ENCODE measurements at regions not wholly inside any gene's neighbourhood (a gene's known extent, or its start where the extent isn't known, plus 50 kb on each side); places are given as distances from the start of the nearest gene placed in this dataset.
A peak's percentile ranks its signal among the peaks of the same experiment; 100 is the strongest.

DNA sequence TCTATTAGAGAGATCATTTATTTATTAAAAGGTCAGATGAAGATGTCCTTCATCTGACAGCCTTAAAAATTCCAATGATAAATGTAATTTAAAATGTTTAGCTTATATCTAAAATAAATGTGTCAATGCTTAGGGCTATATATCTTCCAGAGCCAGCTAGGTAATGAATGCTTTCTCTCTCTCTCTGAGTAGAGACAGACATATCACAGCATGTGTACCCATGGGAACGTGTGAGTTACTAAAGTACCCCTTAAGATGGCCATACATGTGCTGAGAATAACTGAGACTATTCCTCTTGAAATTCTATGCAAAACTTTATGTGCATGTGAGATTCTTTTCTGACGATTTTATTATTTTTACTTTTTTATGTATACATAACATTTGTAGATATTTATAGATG, 420.9 kb upstream of the ST6GAL2 start:
- no peak for DNase-seq (ENCODE audit: low spot score)

DNA sequence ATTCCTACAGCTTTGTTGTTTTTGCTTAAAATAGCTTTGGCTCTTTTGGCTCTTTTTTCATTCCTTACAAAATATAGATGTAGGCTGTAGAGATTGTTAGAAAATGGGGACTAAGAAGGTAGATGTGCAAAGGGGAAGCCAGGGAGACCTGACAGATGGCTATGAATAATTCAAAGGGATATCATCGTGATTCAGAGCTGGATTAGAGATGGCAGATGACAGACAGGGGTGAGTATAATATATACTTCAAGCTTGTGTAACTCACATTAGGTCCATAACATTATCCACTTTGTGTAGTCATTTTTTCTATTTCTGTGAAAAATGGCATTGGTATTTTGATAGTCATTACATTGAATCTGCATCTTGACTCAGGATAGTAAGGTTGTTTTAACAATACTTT, 422.9 kb upstream of the ST6GAL2 start:
- no peak for DNase-seq (ENCODE audit: low spot score)

DNA sequence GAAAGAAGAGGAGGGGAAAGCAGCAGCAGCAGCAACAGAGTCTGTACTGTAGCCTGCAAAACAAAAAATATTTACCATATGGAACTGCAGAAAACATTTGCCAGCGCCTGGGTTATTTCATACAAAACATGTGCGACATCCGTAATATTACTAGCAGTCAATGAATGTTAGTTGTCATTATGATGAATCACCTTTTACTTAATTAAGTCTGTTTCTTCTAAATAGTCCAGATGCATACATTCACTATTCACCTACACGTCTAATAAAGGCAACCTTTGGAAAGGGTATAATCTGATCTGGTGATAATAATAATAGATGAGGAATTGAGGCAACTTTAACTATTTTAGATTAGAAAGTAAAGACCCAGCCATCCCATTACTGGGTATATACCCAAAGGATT, 426.3 kb upstream of the ST6GAL2 start:
- no peak for DNase-seq (ENCODE audit: low spot score)

DNA sequence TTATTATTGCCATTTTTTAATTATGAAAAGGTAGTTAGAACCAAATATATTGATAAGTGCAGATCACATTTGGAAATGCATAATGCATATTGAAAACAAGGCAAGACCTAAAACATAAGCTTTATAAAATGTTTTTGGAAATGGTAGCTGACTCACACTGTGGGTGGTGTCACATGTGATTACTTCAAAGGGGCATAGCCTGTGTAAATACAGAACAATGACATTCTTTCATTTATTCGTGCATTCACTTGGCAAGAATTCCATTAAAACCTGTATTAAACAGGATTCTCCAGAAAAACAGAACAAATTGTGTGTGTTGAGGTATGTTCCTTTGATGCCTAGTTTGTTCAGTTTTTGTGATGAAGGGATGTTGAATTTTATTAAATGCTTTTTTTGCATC, 427.3 kb upstream of the ST6GAL2 start:
- DNase-seq (ENCODE audit: low spot score): no peak

DNA sequence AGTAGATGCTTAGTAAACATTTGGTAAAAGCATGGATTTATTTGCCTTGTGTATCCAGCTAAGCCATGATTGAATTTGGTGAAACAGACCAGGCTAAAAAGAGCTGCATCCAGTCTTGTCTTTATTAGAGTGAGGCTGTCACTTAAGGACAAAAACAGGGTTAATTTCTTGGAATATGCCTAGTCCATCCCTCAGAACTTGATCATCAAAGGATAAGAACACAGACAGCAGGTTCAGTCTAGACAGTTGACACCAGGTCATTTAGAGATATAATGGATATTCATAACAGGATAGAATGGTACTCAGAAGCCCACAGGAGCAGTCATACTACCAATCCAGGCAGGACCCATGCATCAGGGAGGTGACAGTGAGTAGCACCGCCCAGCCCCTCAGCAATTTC, 434.9 kb upstream of the ST6GAL2 start:
- no peak for DNase-seq (ENCODE audit: low spot score)

DNA sequence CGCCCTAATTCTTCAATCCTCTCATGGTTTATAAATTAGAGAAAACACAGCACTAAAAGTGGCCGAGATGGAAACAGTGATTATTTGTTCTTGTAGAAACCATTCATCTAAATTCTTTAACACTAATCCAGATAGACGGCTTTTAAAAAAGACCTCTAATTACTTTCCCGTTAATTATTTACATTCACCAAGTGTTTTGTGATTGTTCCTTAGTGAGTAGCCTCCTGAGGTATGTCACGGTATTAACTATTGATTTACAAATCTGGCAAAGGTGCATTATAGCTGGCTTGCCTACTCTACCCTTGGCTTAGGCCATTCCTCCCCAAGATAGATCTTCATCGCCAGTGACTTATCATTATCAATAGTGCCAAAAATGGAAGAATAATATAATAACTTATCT, 436.4 kb upstream of the ST6GAL2 start:
- DNase-seq (ENCODE audit: low spot score): no peak

DNA sequence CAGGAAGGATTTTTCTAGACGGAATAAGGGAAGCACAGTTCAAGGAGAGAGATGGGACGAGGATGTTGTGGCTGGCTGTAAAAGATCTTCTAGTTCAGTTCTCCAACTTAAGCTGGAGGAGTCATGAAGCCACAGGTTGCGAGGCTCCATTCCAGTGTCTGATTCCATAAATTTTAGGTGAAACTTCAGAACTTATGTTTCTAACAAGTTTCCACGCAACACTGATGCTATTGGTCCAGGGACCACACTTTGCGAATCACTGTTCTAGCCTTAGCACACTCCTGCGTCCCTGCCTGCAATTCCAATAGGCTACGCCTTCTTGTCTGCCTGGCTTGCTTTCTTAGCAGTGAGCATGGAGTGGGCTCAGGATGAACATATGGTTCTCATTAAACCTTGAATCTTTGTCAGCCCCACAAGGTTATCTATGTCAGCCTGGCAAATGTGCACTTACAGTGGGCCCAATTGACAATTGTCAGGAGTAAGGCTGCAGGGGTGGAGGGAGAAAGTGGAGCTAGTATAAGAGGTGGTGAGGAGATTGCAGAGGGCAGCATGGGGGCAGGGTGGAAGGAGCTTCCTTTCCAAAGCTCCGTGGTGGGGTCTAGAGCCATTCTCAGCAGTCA, 438.1 kb upstream of the ST6GAL2 start:
- no peak for DNase-seq (ENCODE audit: low spot score)

DNA sequence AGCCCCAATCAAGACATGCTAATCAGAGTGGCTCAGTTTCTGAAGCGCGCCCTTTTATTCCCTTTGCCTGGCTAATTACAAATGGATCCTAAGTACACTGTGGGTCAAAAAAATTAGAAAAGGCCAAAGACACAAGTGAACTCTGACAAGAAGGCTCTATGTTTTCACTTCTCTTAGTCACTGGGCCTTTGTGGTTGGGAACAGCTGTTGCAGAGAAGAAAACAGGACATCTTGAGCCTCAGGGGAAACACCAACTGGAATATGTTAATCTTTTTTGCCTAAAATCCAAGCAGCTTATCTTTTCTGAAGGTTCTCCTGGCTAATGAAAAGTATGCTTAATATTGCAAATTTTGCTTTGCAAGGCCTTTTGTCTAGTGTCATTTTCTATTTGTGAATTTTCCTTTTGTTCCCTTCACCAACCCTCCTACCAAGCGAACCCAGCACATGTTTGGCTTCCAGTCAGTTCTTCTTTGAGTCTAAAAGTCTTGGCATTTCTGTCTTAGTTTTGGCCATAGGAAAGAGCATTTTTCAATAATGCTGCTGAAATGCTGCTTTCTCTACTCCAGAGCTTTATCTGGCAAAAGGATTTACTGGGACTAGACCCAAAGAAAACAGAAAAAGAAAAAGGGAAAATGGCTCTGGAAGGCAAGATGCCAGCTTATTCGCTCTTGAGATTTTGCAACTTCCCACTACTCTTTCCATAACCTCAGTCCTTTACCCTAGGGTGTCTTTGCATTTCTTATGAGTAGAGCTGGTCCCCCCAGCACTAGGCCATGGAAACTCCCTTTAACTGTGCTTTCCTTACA, 440.2 kb upstream of the ST6GAL2 start:
- DNase-seq (ENCODE audit: low spot score): peak; percentile 61

DNA sequence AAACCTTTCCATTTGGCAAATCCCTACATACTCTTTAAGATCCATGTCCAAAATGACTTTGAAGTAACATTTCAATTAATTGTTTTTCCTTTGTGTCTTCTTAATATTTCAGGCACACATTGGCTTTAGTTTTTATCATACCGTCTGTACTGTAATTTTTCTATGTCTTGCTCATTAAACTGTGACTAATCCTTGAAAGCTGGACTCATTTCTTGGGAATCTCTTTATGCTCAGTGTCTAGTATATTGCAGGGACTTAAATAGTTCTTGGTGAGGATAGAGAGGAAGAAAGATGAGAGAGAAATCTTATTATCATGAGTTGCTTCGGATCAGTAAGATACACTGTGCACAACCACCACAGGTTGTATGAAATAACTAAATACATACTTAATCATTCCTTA, 448.3 kb upstream of the ST6GAL2 start:
- DNase-seq (ENCODE audit: low spot score): no peak

DNA sequence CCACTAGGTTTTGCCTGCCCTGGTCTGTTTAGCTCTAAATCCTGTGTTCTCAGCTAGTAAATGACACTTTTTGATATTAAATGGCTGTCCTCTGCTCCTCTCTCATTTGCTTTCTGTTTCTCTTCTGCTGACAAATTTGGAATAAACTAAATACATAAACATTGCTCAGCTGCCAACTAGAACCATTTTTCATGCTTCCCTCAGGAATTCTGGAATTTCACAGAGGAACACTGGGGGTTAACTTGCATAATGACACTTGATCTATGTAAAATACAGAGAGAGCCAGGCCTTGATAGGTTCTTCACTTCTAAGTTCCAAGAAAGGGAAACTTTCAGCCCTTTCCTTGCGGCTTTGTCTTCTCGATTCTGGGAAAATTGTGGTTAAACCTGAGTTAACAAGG, 450.6 kb upstream of the ST6GAL2 start:
- peak; percentile 13 for DNase-seq (ENCODE audit: low spot score)

DNA sequence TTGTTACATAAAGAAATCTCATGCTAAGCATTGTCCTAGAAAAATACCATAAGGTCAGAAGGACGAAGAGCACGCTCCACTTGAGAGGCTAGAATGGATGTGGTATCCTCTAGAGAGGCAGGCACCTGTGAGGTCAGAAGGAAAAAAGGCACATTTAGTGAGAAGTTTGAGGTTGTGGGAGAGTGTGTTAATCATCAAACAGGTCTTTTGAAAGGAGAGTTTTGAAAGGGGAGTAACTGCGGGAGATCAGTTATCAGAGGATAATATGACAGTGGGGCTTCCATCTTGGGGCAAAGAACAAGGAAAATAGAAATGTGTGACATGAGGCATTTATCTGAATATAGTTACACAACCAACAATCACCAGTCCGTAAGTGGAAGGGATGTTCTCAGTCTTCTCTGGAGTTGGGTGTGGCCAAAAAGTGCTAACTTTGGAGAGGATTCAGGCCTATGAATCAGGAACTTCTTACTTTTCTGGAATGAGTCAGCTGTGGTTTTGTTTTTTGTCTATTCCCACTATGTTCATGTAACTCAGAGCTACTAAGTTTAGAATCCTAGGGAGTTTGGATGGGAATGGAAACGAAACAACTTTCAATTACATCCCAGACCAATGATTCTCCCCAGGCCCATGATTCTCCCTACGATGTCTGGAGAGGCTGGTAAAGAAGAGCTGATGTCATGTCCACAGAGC, 451.4 kb upstream of the ST6GAL2 start:
- DNase-seq (ENCODE audit: low spot score): peak; percentile 64

DNA sequence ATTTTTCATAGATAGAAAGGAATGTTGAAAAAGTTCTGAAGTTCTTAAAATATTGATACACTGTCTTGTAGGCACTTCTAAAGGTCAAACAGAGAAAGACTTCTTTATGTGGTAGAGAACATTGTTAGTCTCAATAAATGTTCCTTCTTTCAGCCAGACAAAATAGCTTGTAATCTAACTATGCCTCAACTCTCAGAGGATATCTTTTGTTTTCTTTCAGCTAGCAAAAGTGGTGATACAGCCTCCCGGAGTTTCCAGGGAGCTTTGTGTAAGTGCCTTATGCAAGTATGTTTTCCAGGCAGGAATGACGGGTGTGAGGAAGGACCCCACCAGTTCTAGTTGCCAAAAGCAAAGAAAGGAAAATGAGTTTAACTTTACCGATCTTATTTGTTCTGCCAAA, 452.1 kb upstream of the ST6GAL2 start:
- DNase-seq (ENCODE audit: low spot score): no peak

DNA sequence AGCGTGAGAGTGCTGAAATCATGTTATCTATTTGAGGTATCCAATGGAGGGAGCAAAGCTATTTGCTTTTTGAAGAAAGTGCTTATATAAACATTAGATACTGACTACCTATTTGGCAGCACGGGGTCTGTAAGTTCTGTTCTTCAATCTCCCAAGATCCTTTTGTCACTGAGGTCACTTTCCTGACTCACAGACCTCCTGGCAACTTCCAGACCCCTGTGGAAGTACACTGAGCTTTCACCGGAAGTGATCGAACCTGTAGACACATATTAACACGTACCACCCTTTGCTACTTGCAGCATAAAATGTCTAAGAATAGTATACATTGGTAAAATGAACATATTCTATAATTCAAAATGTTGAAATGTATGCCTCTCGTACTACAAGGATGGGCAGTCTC, 452.6 kb upstream of the ST6GAL2 start:
- DNase-seq (ENCODE audit: low spot score): no peak

DNA sequence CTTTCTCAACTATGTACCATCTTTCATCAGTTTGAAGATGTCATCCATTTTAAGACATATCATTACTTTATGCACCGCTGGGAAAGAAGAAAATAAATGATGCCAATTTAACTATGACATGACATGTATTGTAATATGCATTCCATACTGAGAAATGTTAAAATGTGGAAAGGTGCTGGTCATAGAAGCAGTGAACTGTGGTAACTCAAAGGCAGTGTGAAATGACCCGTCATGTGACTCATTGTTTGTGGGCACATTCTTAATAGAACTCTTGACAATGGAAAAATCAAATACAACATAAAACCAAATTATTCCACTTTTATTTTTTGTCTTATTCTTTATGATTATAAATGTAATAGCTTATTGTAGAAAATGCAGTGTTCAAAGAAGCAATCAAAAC, 455.0 kb upstream of the ST6GAL2 start:
- no peak for DNase-seq (ENCODE audit: low spot score)

DNA sequence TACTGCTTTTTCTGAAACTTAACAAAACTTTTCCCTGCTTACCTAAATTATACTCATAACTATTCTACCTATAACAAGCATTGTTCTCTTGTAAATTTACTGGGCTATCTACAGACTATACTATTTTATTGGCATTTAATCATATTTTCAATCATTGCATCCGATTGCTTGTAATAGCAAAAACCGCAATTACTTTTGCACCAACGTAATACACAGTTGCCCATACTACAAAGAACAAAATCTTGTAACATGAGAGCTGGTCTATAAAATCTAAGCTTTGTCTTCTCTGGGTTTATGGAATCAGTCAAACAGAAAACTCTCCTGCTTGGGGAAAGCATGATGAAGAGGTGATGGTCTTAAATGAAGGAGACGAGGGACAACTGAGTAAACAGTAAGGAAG, 463.4 kb upstream of the ST6GAL2 start:
- no peak for DNase-seq (ENCODE audit: low spot score)

DNA sequence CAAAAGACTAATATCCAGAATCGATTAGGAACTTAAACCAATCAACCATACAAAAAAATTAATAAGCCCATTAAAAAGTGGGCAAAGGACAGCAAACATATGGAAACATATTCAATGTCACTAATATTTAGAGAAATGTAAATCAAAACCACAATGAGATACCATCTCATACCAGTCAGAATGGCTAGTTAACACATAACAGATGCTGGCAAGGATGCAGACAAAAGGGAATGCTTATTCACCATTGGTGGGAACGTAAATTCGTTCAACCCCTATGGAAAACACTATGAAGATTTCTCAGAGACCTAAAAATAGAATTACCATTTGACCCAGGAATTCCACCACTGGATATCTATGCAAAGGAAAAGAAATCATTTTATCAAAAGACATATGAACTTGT, 468.2 kb upstream of the ST6GAL2 start:
- DNase-seq (ENCODE audit: low spot score): no peak

DNA sequence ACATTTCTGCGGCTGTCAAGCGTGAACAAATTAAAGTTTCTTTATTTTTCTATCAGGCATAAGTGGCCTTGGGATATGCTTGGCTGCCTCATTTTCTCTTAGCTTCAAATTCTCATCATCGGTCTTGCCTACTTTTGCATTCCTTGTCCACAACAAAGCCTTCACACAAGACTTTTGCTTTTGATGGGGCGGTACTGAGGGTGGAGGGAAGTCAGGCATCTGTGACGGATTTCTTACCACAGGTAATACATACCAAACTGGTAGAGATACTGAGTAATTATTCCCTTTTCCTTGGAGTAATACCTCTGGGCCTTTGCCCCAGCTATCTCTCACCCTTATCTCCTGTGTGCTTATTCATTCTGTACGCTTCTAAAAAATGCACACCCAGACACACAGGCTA, 468.3 kb upstream of the RGPD4 start:
- DNase-seq (ENCODE audit: low spot score): no peak

DNA sequence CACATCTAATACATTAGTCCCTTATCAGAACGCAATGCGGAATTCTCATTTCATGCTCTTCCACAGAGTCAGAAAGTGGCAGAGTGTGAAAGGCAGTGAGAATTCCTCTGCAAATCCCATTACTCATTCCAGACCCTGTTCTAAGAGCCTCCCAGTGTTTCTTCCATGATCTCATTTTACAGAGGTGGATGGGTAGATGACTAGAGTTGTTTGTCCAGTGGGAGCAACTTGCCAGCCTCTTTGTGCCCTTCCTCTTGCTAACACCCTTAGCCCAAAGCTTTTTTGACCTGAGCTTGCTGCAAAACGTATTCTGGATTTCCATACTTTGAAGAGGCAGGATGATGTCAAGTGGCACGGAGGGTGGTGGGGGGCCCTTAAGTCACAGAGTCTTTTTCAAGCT, 467.7 kb upstream of the RGPD4 start:
- DNase-seq (ENCODE audit: low spot score): peak; percentile 78

DNA sequence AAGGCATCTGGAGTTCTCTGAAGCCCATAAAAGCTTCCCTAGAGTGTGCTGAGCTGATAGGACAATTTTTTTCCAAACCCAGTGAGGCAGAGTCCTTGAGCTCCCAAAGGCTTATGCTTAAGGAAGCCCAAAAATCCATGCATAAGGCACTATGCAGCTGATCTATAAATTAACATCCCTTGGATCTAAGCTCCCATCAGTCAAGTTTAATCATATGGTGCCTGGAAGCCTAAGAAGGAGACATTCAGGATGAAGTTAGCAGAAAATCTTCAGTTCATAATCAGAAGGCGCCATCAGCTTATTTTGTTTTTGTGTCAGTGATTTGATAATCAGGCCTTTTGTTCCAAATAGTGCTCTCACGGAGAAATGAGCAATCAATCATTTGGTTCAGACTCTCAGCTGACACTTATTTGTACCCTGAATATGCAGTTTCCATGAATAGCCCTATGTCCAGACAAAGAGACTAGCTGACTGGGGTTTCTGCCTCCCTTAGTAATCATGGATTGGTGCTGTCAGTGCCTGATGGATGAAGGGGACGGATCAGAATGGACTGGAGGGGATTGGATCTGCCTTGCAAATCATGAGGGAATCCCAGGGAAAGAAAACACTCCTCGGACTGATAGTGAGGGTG, 464.8 kb upstream of the RGPD4 start:
- peak; percentile 87 for DNase-seq (ENCODE audit: low spot score)

DNA sequence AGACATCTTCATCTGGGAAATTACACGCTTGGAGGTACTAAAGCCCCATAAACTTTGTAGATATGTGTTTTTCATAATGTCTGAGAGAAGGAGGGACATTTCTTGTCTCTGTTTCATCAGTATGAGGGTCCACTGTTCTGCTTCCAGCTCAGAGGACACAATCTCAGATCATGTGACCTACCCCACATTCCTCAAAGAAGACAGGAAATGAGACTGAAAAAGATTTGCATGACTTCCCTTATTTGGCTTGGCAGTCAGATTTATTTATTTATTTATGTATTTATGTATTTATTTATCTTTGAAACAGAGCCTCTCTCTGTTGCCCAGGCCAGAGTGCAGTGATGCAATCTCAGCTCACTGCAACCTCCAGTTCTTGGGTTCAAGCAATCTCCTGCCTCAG, 463.7 kb upstream of the RGPD4 start:
- DNase-seq (ENCODE audit: low spot score): peak; percentile 13

DNA sequence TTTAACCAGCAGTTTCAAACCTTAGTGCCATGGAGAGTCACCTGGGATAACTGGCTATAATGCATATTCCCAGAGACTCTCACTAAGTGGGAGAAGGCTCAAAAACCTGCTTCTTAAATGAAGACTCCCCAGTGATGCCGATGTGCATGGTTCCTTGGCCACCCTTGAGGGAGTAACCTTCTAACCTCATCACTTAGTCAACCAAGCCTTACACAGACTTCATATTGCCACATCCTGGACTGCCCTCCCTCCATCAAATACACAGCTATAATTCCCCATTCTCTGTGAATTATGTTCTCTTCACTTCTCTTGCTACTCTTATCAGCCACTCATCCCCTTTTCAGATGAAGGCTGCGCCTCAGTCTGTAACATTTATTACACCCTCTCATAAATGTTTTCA, 462.9 kb upstream of the RGPD4 start:
- no peak for DNase-seq (ENCODE audit: low spot score)

DNA sequence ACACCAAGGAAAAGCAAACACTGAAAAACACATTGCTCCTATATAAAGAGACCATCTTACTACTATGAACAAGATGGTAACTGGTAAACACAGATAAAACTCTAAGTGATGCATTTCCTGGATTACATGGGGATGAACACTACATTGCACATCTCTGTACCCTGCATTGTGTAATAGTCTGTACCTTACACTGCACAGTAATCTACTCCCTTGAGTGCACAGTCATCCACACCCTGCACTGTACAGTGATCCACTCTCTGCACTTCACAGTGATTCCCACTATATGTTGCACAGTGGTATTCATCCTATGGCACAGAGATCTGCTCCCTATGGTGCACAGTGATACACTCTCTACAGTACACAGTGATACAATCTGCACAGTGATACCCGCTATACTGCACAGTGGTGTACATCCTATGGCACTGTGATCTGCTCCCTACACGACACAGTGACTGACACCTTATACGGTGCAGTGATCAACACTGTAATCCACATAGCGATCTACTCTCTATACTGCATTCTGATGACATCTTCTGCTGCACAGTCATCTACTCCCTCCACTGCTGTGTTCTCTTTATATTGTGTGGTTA, 462.2 kb upstream of the RGPD4 start:
- DNase-seq (ENCODE audit: low spot score): no peak

Data from umbilical cord (tissue), 1 donor.